ENCODE measurements at regions not wholly inside any gene's neighbourhood (a gene's known extent, or its start where the extent isn't known, plus 50 kb on each side); places are given as distances from the start of the nearest gene placed in this dataset.
"Not testable (repeated sequence)": the region's sequence is repeated elsewhere in the genome, so short reads cannot be mapped to it uniquely, and the experiment has no call there.

DNA sequence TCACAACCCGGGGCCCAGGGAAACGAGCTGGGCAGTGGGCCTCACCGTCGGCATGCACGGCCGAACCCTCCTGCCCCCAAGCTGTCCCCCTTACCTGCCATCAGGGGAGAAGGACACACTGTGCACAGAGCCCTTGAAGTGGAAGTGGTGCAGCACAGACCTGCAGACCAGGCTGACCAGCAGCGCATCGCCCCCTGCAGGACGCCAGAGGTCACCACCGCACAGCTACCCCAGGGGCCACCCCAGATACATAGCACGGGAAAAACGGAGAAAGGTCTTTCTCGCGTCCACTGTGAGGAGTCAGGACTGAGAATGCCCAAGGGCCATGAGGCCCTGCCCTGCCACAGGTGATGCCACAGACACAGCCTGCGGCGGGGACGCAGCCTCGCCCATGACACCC, 5373.7 kb upstream of the TPTE start:
- H3K4me3 ChIP-seq; H3K9me3 ChIP-seq; H3K4me1 ChIP-seq; intact Hi-C loops (cut with DNase I; ENCODE audit: low total_unique reads); H3K27ac ChIP-seq; H3K36me3 ChIP-seq; H3K27me3 ChIP-seq (replicated peaks in 1 of 7): not testable (repeated sequence)
- WGBS, 5 donors = 85 to 100% (median 88%) methylated on average over 1 to 8 of the region's 18 CpGs; no CpG with 5 or more reads in 2 of the 5 donors
- TF ChIP-seq, protein P1, sequence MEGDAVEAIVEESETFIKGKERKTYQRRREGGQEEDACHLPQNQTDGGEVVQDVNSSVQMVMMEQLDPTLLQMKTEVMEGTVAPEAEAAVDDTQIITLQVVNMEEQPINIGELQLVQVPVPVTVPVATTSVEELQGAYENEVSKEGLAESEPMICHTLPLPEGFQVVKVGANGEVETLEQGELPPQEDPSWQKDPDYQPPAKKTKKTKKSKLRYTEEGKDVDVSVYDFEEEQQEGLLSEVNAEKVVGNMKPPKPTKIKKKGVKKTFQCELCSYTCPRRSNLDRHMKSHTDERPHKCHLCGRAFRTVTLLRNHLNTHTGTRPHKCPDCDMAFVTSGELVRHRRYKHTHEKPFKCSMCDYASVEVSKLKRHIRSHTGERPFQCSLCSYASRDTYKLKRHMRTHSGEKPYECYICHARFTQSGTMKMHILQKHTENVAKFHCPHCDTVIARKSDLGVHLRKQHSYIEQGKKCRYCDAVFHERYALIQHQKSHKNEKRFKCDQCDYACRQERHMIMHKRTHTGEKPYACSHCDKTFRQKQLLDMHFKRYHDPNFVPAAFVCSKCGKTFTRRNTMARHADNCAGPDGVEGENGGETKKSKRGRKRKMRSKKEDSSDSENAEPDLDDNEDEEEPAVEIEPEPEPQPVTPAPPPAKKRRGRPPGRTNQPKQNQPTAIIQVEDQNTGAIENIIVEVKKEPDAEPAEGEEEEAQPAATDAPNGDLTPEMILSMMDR (IDR thresholded peaks at IDR 0.05 in 8 of 11, conservative IDR thresholded peaks at IDR 0.05 in 3 of 11) = peak in 5 of 11 experiments; percentile 19 to 50 (median 23)
- peak; percentile 75 for DNase-seq

GRCh38 chr21:5149222-5149621, 5372.2 kb upstream of the TPTE start:
- WGBS, 5 donors = 87 to 100% (median 96%) methylated on average over 1 to 10 of the region's 14 CpGs; no CpG with 5 or more reads in 1 of the 5 donors
- H3K4me1 ChIP-seq; H3K9me3 ChIP-seq; intact Hi-C loops (cut with DNase I; ENCODE audit: low total_unique reads); H3K36me3 ChIP-seq; DNase-seq; H3K27ac ChIP-seq; H3K27me3 ChIP-seq (replicated peaks in 1 of 7); H3K4me3 ChIP-seq: not testable (repeated sequence)

- Histone ChIP-seq H3K4me3 (peak overlapping the region; percentile 25 to 64 (median 36)), H3K27ac (peak overlapping the region in 5 of 8 donors; percentile 39 to 76 (median 54))
- H3K4me1 ChIP-seq; H3K27me3 ChIP-seq (replicated peaks in 1 of 7); H3K9me3 ChIP-seq; intact Hi-C loops (cut with DNase I; ENCODE audit: low total_unique reads); H3K36me3 ChIP-seq: not testable (repeated sequence)
- WGBS, 5 donors = 0 to 4% methylated on average over 6 to 26 of the region's 69 CpGs; no CpG with 5 or more reads in 3 of the 5 donors
- peak; percentile 69 for DNase-seq
Measured at GRCh38 chr21:5153842-5154640, 5367.3 kb upstream of the TPTE start.

GRCh38 chr21:5154641-5154982, 5366.8 kb upstream of the TPTE start:
- intact Hi-C loops (cut with DNase I; ENCODE audit: low total_unique reads) = not testable (repeated sequence)
- peak overlapping the region in 5 of 8 donors; percentile 39 to 76 (median 54) for H3K27ac ChIP-seq
- WGBS, 5 donors = 0 to 1% (median 0%) methylated on average over 4 to 35 of the region's 50 CpGs; no CpG with 5 or more reads in 1 of the 5 donors

DNA sequence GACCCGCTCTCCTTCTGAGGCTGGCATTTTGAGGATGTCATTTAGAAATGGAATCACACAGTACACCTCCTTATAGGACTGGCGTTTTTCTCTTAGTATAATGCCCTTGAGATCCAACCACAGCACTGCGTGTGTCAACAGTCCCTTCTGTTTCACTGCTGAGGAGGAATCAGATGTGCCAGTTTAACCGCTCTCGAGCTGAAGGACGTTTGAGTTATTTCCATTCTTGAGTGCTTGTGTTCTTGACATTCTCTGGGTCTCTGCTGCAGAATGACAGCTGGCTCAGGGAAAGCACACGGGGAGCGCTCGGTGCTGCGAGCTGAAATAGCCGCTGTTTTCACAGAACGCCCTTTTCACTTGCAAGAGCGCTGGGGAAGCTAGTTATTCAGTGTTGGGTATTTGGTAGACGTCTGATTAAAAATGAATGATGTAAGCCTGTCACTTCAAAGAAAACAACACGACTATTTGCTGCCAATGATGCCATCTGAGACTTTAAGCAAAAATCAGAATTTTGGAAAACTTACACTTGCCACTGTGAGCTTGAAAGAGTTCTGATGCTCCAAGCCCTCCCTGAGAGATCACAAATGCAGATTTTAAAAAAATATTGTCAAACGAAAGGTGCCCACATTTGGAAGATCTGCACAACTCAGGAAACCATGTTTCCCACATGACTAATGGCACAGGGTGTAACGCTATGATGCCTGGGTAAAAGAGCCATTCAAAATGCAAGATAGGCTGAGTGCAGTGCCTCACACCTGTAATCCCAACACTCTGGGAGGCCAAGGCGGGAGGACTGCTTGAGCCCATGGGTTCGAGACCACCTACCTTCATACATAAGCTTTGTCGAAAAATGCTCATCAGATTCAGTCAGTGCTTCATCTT, 5358.4 kb upstream of the TPTE start:
- no CpG with 5 or more reads among the region's 20 CpGs for WGBS, 5 donors

More at GRCh38 chr21:5154641-5154982, 5366.8 kb upstream of the TPTE start:
- H3K27me3 ChIP-seq (replicated peaks in 1 of 7); H3K9me3 ChIP-seq; H3K4me1 ChIP-seq; H3K36me3 ChIP-seq: not testable (repeated sequence)
- DNase-seq = peak; percentile 96
- peak overlapping the region; percentile 25 to 64 (median 36) for H3K4me3 ChIP-seq
- peak; percentile 52 to 74 (median 71) for TF ChIP-seq POLR2AphosphoS5 (IDR thresholded peaks at IDR 0.05)

DNA sequence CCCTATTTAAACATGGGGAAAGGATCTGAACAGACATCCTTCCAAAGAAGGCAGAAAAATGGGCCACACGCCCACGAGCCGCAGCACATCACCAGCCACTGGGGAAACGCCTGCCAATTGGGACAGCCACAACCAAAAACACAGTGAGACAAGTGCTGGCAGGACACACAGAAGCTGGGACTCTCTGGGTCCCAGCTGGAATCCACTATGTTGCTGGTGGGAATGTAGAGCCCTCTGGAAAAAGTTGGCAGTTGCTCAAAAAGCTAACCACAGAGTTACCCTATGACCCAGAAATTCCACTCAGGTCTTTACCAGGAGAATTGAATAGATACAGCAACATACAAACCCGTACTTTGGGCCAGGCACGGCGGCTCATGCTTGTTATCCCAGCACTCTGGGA, 5355.6 kb upstream of the TPTE start:
- H3K4me1 ChIP-seq; DNase-seq; H3K36me3 ChIP-seq; H3K9me3 ChIP-seq; H3K27me3 ChIP-seq (replicated peaks in 1 of 7); H3K27ac ChIP-seq; intact Hi-C loops (cut with DNase I; ENCODE audit: low total_unique reads); H3K4me3 ChIP-seq: not testable (repeated sequence)
- WGBS, 5 donors = no CpG with 5 or more reads among the region's 7 CpGs

More for the DNA sequence above, 5358.4 kb upstream of the TPTE start:
- DNase-seq; H3K4me1 ChIP-seq; H3K27ac ChIP-seq; H3K27me3 ChIP-seq (replicated peaks in 1 of 7); H3K4me3 ChIP-seq; H3K36me3 ChIP-seq; H3K9me3 ChIP-seq; intact Hi-C loops (cut with DNase I; ENCODE audit: low total_unique reads): not testable (repeated sequence)

Data from spleen (tissue), 11 donors.